ENCODE measurements at regions not wholly inside any gene's neighbourhood (a gene's known extent, or its start where the extent isn't known, plus 50 kb on each side); places are given as distances from the start of the nearest gene placed in this dataset.

GRCh38 chr10:78894089-78894840 is 174.5 kb upstream of the ZMIZ1 start:
- Histone ChIP-seq H3K9me3 (ENCODE audit: low read length) (no peaks in the 10 kb centered on the region), H3K27ac (ENCODE audit: low read depth, low read length, poor library complexity, severe bottlenecking) (no peak overlapping the region), H3K79me2 (ENCODE audit: insufficient read depth, low read depth, low read length) (no peaks in the 10 kb centered on the region), H3K36me3 (ENCODE audit: insufficient read depth, low read length) (no peaks in the 10 kb centered on the region), H3K4me1 (ENCODE audit: insufficient read depth, low read length, poor library complexity, severe bottlenecking) (no peaks in the 10 kb centered on the region), H3K4me2 (ENCODE audit: low read length) (no peak overlapping the region), H2AFZ (ENCODE audit: low read length) (no peak overlapping the region), H3K4me3 (ENCODE audit: low read depth, low read length, poor library complexity, severe bottlenecking) (no peak overlapping the region), H4K20me1 (ENCODE audit: insufficient read depth, low read length) (no peaks in the 10 kb centered on the region), H3K9me2 (ENCODE audit: insufficient read depth, low read length) (no peaks in the 10 kb centered on the region)
- CTCF ChIA-PET (ENCODE audit: unreplicated experiment), result no interaction called here
- TF ChIP-seq EZH2phosphoT487 (IDR thresholded peaks at IDR 0.05; ENCODE audit: borderline replicate concordance, low read depth, low read length) (no peak), CTCF (conservative IDR thresholded peaks at IDR 0.05; ENCODE audit: low read length) (no peak)
- POLR2A ChIA-PET, result no interaction called here
- intact Hi-C loops (cut with micrococcal nuclease; ENCODE audit: unreplicated experiment), result no loop called here
- DNase-seq (ENCODE audit: low spot score), result no peak
- BruUV-seq (replicated peaks), result no TSS peak

- H3K4me3 ChIP-seq (ENCODE audit: low read depth, low read length, poor library complexity, severe bottlenecking), result no peak overlapping the region
- H2AFZ ChIP-seq (ENCODE audit: low read length), result no peak overlapping the region
- H3K4me1 ChIP-seq (ENCODE audit: insufficient read depth, low read length, poor library complexity, severe bottlenecking), result no peaks in the 10 kb centered on the region
- intact Hi-C loops (cut with micrococcal nuclease; ENCODE audit: unreplicated experiment), result no loop called here
- DNase-seq (ENCODE audit: low spot score), result no peak
- H3K36me3 ChIP-seq (ENCODE audit: insufficient read depth, low read length), result no peaks in the 10 kb centered on the region
- no peaks in the 10 kb centered on the region for H3K9me2 ChIP-seq (ENCODE audit: insufficient read depth, low read length)
- ChIA-PET CTCF (ENCODE audit: unreplicated experiment) (interaction anchor here (0.6 kb wide), 1 partner anchor 230 kb away, joined by 4 read pairs; no protein-coding TSS in a partner anchor), POLR2A (no interaction called here)
- H3K79me2 ChIP-seq (ENCODE audit: insufficient read depth, low read depth, low read length), result no peaks in the 10 kb centered on the region
- BruUV-seq (replicated peaks), result no TSS peak
- H3K9me3 ChIP-seq (ENCODE audit: low read length), result no peaks in the 10 kb centered on the region
- no peak overlapping the region for H3K4me2 ChIP-seq (ENCODE audit: low read length)
- no peaks in the 10 kb centered on the region for H4K20me1 ChIP-seq (ENCODE audit: insufficient read depth, low read length)
- no peak for TF ChIP-seq EZH2phosphoT487 (IDR thresholded peaks at IDR 0.05; ENCODE audit: borderline replicate concordance, low read depth, low read length)
- TF ChIP-seq CTCF (conservative IDR thresholded peaks at IDR 0.05; ENCODE audit: low read length), result no peak
- no peak overlapping the region for H3K27ac ChIP-seq (ENCODE audit: low read depth, low read length, poor library complexity, severe bottlenecking)
Observed at GRCh38 chr10:78894841-78895195, 173.9 kb upstream of the ZMIZ1 start.

DNA sequence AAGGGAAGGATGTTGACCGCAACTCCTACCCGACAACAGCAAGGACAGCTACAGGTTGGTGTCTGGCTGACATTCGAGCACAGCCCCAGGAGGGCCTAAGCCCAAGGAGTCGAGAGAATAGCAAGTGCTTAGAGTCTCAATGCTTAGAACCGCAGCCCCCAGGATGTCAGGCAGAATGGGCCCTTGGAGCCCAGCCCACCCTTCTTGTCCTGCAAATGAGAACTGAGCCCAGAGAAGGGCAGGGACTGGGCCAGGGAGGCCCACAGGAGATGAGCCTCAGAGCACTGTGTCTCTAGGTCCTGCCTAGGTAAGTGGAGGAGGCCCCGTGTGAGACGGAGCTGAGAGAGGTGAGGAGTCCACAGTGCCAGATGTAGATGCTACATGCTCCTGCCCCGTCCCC is 173.3 kb upstream of the ZMIZ1 start:
- Histone ChIP-seq H3K4me1 (ENCODE audit: insufficient read depth, low read length, poor library complexity, severe bottlenecking) (no peaks in the 10 kb centered on the region), H3K9me3 (ENCODE audit: low read length) (no peaks in the 10 kb centered on the region), H3K79me2 (ENCODE audit: insufficient read depth, low read depth, low read length) (no peaks in the 10 kb centered on the region), H3K4me3 (ENCODE audit: low read depth, low read length, poor library complexity, severe bottlenecking) (no peak overlapping the region), H3K9me2 (ENCODE audit: insufficient read depth, low read length) (no peaks in the 10 kb centered on the region), H3K4me2 (ENCODE audit: low read length) (no peak overlapping the region), H4K20me1 (ENCODE audit: insufficient read depth, low read length) (no peaks in the 10 kb centered on the region), H3K36me3 (ENCODE audit: insufficient read depth, low read length) (no peaks in the 10 kb centered on the region), H2AFZ (ENCODE audit: low read length) (no peak overlapping the region), H3K27ac (ENCODE audit: low read depth, low read length, poor library complexity, severe bottlenecking) (no peak overlapping the region)
- CTCF ChIA-PET (ENCODE audit: unreplicated experiment), result no interaction called here
- intact Hi-C loops (cut with micrococcal nuclease; ENCODE audit: unreplicated experiment), result no loop called here
- BruUV-seq (replicated peaks), result no TSS peak
- POLR2A ChIA-PET, result no interaction called here
- TF ChIP-seq EZH2phosphoT487 (IDR thresholded peaks at IDR 0.05; ENCODE audit: borderline replicate concordance, low read depth, low read length), result no peak
- TF ChIP-seq CTCF (conservative IDR thresholded peaks at IDR 0.05; ENCODE audit: low read length), result no peak
- no peak for DNase-seq (ENCODE audit: low spot score)

Data from OCI-LY7 (cell line).